IMR-90 (cell line): ENCODE measurements at regions not wholly inside any gene's neighbourhood (a gene's known extent, or its start where the extent isn't known, plus 50 kb on each side); places are given as distances from the start of the nearest gene placed in this dataset.

Experiments used
- ATAC-seq: fragments of 200-7000 bp; cut with Tn5 transposase; 2 replicates; pipeline ENCODE4 v1.9.1; 2020; ENCODE audit warnings: low read depth, mild to moderate bottlenecking, moderate library complexity
- BruUV-seq: library from RNA; stranded (reverse); fragments of 400-500 nt; replicated peaks from 2 replicates; lab custom pipeline; 2021; lab: Mats Ljungman, UMichigan
- CTCF ChIA-PET: fragments of 300-600 bp; formaldehyde crosslinking; extraction: SDS; loops from one replicate; lab custom pipeline; 2021; ENCODE audit warnings: antibody characterized with exemption; lab: Yijun Ruan, JAX
- POLR2A ChIA-PET: fragments of 300-600 bp; sonication (Branson Sonifier 250); formaldehyde crosslinking; loops from one replicate; lab custom pipeline; 2022; ENCODE audit warnings: antibody characterized with exemption; ENCODE audit not compliant: unreplicated experiment; lab: Charles Lee
- DNase-seq: peaks from one replicate; pipeline ENCODE4 v3.0.0; 2013
- H2AFZ ChIP-seq: replicated peaks from 2 replicates; pipeline ENCODE3; 2013; ENCODE audit warnings: low read length, mild to moderate bottlenecking; ENCODE audit not compliant: poor library complexity
- H2AK5ac ChIP-seq: 2 replicates; pipeline ENCODE4 v1.6.1; 2013; ENCODE audit warnings: low read depth, low read length, inconsistent platforms
- H2AK9ac ChIP-seq: replicated peaks from 2 replicates; pipeline ENCODE3; 2013; ENCODE audit warnings: mild to moderate bottlenecking, low read depth, low read length, moderate library complexity; ENCODE audit not compliant: poor library complexity
- H2BK120ac ChIP-seq: 2 replicates; pipeline ENCODE4 v1.6.1; 2013; ENCODE audit warnings: low read depth, low read length, inconsistent platforms
- H2BK15ac ChIP-seq: 3 replicates; pipeline ENCODE4 v1.6.1; 2013; ENCODE audit warnings: low read depth, low read length, inconsistent platforms
- H2BK20ac ChIP-seq: 2 replicates; pipeline ENCODE4 v1.6.1; 2013; ENCODE audit warnings: low read depth, mild to moderate bottlenecking, inconsistent platforms, low read length, moderate library complexity
- H2BK5ac ChIP-seq: 2 replicates; pipeline ENCODE4 v1.6.1; 2013; ENCODE audit warnings: mild to moderate bottlenecking, low read depth, low read length, inconsistent platforms; ENCODE audit not compliant: poor library complexity, severe bottlenecking
- H3K14ac ChIP-seq: replicated peaks from 2 replicates; pipeline ENCODE4 v1.6.1; 2013; ENCODE audit warnings: low read depth, low read length, inconsistent platforms
- H3K18ac ChIP-seq: 2 replicates; pipeline ENCODE4 v1.6.1; 2013; ENCODE audit warnings: low read depth, low read length, control low read depth
- H3K23ac ChIP-seq: 2 replicates; pipeline ENCODE4 v1.6.1; 2013; ENCODE audit warnings: low read depth, low read length, inconsistent platforms
- H3K27ac ChIP-seq: 2 replicates; pipeline ENCODE4 v1.5.1; 2013; ENCODE audit warnings: mild to moderate bottlenecking, control low read depth, low read length; ENCODE audit not compliant: insufficient read depth
- H3K27me3 ChIP-seq: 2 replicates; pipeline ENCODE4 v1.6.1; 2013; ENCODE audit warnings: low read length; ENCODE audit not compliant: control insufficient read depth, insufficient read depth
- H3K36me3 ChIP-seq: 2 replicates; pipeline ENCODE4 v1.6.1; 2013; ENCODE audit warnings: low read length, mixed read lengths; ENCODE audit not compliant: control insufficient read depth, insufficient read depth
- H3K4ac ChIP-seq: 2 replicates; pipeline ENCODE4 v1.6.1; 2013; ENCODE audit warnings: low read depth, low read length, inconsistent platforms
- H3K4me1 ChIP-seq: 2 replicates; pipeline ENCODE4 v1.6.1; 2013; ENCODE audit warnings: low read length, mixed read lengths; ENCODE audit not compliant: control insufficient read depth, insufficient read depth
- H3K4me2 ChIP-seq: 2 replicates; pipeline ENCODE4 v1.6.1; 2013; ENCODE audit warnings: low read depth, mild to moderate bottlenecking, control low read depth, low read length, moderate library complexity
- H3K4me3 ChIP-seq: 2 replicates; pipeline ENCODE4 v1.5.1; 2013; ENCODE audit warnings: low read depth, mild to moderate bottlenecking, control low read depth, low read length, moderate library complexity; ENCODE audit not compliant: insufficient read depth
- H3K56ac ChIP-seq: 2 replicates; pipeline ENCODE4 v1.6.1; 2013; ENCODE audit warnings: low read length, inconsistent platforms; ENCODE audit not compliant: insufficient read depth; ENCODE audit errors: extremely low read depth
- H3K79me1 ChIP-seq, 2 experiments: 2 replicates each; pipeline ENCODE4 v1.6.1; 2013; ENCODE audit warnings: low read length in 2 of 2, inconsistent platforms in 1 of 2, low read depth in 1 of 2
- H3K9ac ChIP-seq: 2 replicates; pipeline ENCODE4 v1.6.1; 2013; ENCODE audit warnings: low read depth, low read length, control low read depth
- H3K9me1 ChIP-seq: 2 replicates; pipeline ENCODE4 v1.6.1; 2013; ENCODE audit warnings: low read length, inconsistent platforms; ENCODE audit not compliant: insufficient read depth
- H3K9me3 ChIP-seq: 2 replicates; pipeline ENCODE4 v1.6.1; 2013; ENCODE audit warnings: low read length; ENCODE audit not compliant: control insufficient read depth, insufficient read depth
- H4K20me1 ChIP-seq: 2 replicates; pipeline ENCODE4 v1.6.1; 2013; ENCODE audit warnings: low read length, inconsistent platforms; ENCODE audit not compliant: insufficient read depth
- H4K5ac ChIP-seq: 2 replicates; pipeline ENCODE4 v1.6.1; 2013; ENCODE audit warnings: mild to moderate bottlenecking, low read depth, low read length, control low read depth
- H4K8ac ChIP-seq, 2 experiments: 2 replicates each; pipeline ENCODE4 v1.6.1; 2013; ENCODE audit warnings: low read depth in 2 of 2, low read length in 2 of 2, control low read depth in 1 of 2, inconsistent platforms in 1 of 2
- H4K91ac ChIP-seq: 2 replicates; pipeline ENCODE4 v1.6.1; 2013; ENCODE audit warnings: low read depth, low read length, inconsistent platforms; ENCODE audit not compliant: insufficient read depth
- CEBPB ChIP-seq: IDR thresholded peaks from 2 replicates; pipeline ENCODE4 v1.6.1; 2012; ENCODE audit warnings: low read depth, low read length, improper control_type of control experiment
- CTCF ChIP-seq: conservative IDR thresholded peaks from 2 replicates; pipeline ENCODE4 v1.5.1; 2012; ENCODE audit warnings: mild to moderate bottlenecking, low read depth, low read length, improper control_type of control experiment
- FOS ChIP-seq: fragments of 150-350 bp; IDR thresholded peaks from 2 replicates; pipeline ENCODE4 v1.6.1; 2016; ENCODE audit warnings: low read depth, low read length
- MAZ ChIP-seq: IDR thresholded peaks from 2 replicates; pipeline ENCODE4 v1.6.1; 2012; ENCODE audit warnings: low read depth, mild to moderate bottlenecking, low read length, improper control_type of control experiment, moderate library complexity, borderline replicate concordance
- MXI1 ChIP-seq: IDR thresholded peaks from 2 replicates; pipeline ENCODE4 v1.6.1; 2012; ENCODE audit warnings: low read depth, mild to moderate bottlenecking, low read length, moderate library complexity, borderline replicate concordance
- NFE2L2 ChIP-seq: fragments of 150-350 bp; IDR thresholded peaks from 2 replicates; pipeline ENCODE4 v1.6.1; 2016; ENCODE audit warnings: low read depth, mild to moderate bottlenecking, low read length
- POLR2A ChIP-seq: IDR thresholded peaks from 2 replicates; pipeline ENCODE4 v1.6.1; 2012; ENCODE audit warnings: mild to moderate bottlenecking, low read depth, low read length
- RAD21 ChIP-seq: IDR thresholded peaks from 2 replicates; pipeline ENCODE4 v1.6.1; 2012; ENCODE audit warnings: low read length, improper control_type of control experiment
- RCOR1 ChIP-seq: IDR thresholded peaks from 2 replicates; pipeline ENCODE4 v1.6.1; 2012; ENCODE audit warnings: mild to moderate bottlenecking, low read length, improper control_type of control experiment; ENCODE audit not compliant: insufficient replicate concordance
- SMC3 ChIP-seq: fragments of 150-350 bp; IDR thresholded peaks from 2 replicates; pipeline ENCODE4 v1.6.1; 2016; ENCODE audit warnings: low read depth, mild to moderate bottlenecking, antibody characterized with exemption, low read length, moderate library complexity
- WGBS, 2 experiments: methylation state at CpG; one replicate each; pipeline versions ENCODE4 v1.1.5 to v1.1.7; 2013; ENCODE audit warnings: missing lambda C conversion rate in 2 of 2; ENCODE audit not compliant: insufficient read length in 1 of 2; ENCODE audit errors: extremely low coverage in 2 of 2; 5-methylcytosine and 5-hydroxymethylcytosine counted together
- dilution Hi-C: fragments of 300-500 bp; cut with HindIII; formaldehyde crosslinking; loops from one replicate; pipeline ENCODE4 v1.14.3; 2018; ENCODE audit warnings: low sequenced_read_pairs; ENCODE audit not compliant: unreplicated experiment
- in situ Hi-C: fragments of 300-500 bp; cut with MboI; formaldehyde crosslinking; loops from 3 replicates; pipeline ENCODE4 v1.14.3; 2019; ENCODE audit warnings: low sequenced_read_pairs, inconsistent platforms, mixed read lengths
- intact Hi-C: fragments of 100-400 bp; cut with micrococcal nuclease; formaldehyde crosslinking; loops from 2 replicates; pipeline ENCODE4 v1.10.0; 2022
- TF ChIP-seq, protein P1 (sequence below): fragments of 150-350 bp; IDR thresholded peaks from 2 replicates; pipeline ENCODE4 v1.6.1; 2017; ENCODE audit warnings: mild to moderate bottlenecking, antibody characterized with exemption, low read length, low read depth
- TF ChIP-seq, protein P2 (sequence below): fragments of 150-350 bp; IDR thresholded peaks from 2 replicates; pipeline ENCODE4 v1.6.1; 2016; ENCODE audit warnings: low read depth, mild to moderate bottlenecking, low read length, moderate library complexity, borderline replicate concordance

DNA sequence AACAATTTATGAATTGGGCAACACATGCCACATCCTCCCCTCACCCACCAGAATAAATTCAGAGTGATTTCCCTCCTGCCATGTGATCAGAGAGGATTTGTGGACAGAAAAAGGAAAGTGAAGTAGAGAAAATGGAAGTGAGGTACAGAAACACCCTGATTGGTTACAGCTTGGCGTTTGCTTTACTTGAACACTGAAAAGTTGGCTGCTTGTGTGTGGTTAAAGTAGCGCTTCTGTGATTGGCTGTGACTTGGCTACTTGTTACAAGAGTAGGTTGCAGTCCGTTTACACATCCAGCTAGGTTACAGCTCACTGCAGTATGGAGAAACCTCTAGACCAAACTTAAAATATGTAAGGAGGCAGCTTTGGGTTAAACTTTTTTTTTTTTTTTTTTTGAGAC, 205.2 kb upstream of the ZNF608 start:
- dilution Hi-C loops (no loop called here), intact Hi-C loops (no loop called here), in situ Hi-C loops (no loop called here)
- no peak overlapping the region for H3K18ac ChIP-seq
- H2AK9ac ChIP-seq = no peak overlapping the region
- no peak overlapping the region for H2BK120ac ChIP-seq
- H4K91ac ChIP-seq = no peak overlapping the region
- no peaks in the 10 kb centered on the region for H3K9me1 ChIP-seq
- ATAC-seq (no peak), DNase-seq (no peak)
- no CpG with 5 or more reads among the region's 3 CpGs for WGBS, 2 experiments
- H3K9me3 ChIP-seq = no peaks in the 10 kb centered on the region
- no peak overlapping the region for H2AFZ ChIP-seq
- H4K8ac ChIP-seq = no peak overlapping the region
- no peaks in the 10 kb centered on the region for H3K27me3 ChIP-seq
- H3K27ac ChIP-seq = no peak overlapping the region
- H3K14ac ChIP-seq = no peak overlapping the region
- H4K20me1 ChIP-seq = no peaks in the 10 kb centered on the region
- no peak overlapping the region for H4K5ac ChIP-seq
- no peak overlapping the region for H2BK20ac ChIP-seq
- BruUV-seq = no TSS peak
- no peak overlapping the region for H3K4me3 ChIP-seq
- no peak overlapping the region for H2BK5ac ChIP-seq
- H3K23ac ChIP-seq = no peak overlapping the region
- H3K56ac ChIP-seq = no peak overlapping the region
- TF ChIP-seq NFE2L2 (no peak), CEBPB (no peak), SMC3 (no peak), RAD21 (no peak), POLR2A (no peak), MXI1 (no peak), MAZ (no peak), CTCF (no peak), RCOR1 (no peak), FOS (no peak)
- TF ChIP-seq, protein P1, sequence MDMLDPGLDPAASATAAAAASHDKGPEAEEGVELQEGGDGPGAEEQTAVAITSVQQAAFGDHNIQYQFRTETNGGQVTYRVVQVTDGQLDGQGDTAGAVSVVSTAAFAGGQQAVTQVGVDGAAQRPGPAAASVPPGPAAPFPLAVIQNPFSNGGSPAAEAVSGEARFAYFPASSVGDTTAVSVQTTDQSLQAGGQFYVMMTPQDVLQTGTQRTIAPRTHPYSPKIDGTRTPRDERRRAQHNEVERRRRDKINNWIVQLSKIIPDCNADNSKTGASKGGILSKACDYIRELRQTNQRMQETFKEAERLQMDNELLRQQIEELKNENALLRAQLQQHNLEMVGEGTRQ = no peak
- TF ChIP-seq, protein P2, sequence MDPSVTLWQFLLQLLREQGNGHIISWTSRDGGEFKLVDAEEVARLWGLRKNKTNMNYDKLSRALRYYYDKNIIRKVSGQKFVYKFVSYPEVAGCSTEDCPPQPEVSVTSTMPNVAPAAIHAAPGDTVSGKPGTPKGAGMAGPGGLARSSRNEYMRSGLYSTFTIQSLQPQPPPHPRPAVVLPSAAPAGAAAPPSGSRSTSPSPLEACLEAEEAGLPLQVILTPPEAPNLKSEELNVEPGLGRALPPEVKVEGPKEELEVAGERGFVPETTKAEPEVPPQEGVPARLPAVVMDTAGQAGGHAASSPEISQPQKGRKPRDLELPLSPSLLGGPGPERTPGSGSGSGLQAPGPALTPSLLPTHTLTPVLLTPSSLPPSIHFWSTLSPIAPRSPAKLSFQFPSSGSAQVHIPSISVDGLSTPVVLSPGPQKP = no peak
- H3K79me1 ChIP-seq = no peaks in the 10 kb centered on the region
- no peak overlapping the region for H3K4me2 ChIP-seq
- no peak overlapping the region for H3K9ac ChIP-seq
- no peak overlapping the region for H3K4ac ChIP-seq
- CTCF ChIA-PET = interaction anchor here (0.6 kb wide), 3 partner anchors 29 to 226 kb away, joined by 3 to 4 read pairs (median 3); no protein-coding TSS in a partner anchor
- no peaks in the 10 kb centered on the region for H3K4me1 ChIP-seq
- POLR2A ChIA-PET = no interaction called here
- no peaks in the 10 kb centered on the region for H3K36me3 ChIP-seq
- H2BK15ac ChIP-seq = no peak overlapping the region
- no peak overlapping the region for H2AK5ac ChIP-seq
